ENCODE measurements at regions not wholly inside any gene's neighbourhood (a gene's known extent, or its start where the extent isn't known, plus 50 kb on each side); places are given as distances from the start of the nearest gene placed in this dataset.

DNA sequence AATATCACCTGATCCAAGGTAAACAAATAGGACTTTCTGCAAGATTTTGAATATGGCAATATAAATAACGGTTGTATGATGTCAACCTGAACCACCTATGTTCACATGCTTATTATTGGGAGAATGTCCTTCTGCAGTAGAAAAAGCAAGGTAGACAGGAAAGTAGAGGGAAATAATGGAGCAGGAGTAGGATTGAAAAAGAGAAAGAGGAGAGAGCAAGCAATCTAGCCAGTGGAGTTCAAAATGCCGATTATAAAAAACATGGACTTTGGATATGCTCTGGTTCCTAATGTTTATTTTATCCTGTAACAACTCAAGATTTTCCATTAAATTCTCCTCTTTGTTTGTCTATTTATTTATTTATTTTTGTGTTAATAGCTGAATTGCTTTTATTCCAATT, 878.0 kb upstream of the KCND2 start:
- H2AFZ ChIP-seq (ENCODE audit: low read depth, low read length) = no peak overlapping the region
- H4K20me1 ChIP-seq (ENCODE audit: insufficient read depth, low read length) = no peaks in the 10 kb centered on the region
- H3K79me2 ChIP-seq (ENCODE audit: insufficient read depth, low read length) = no peaks in the 10 kb centered on the region
- no peak overlapping the region for H3K9ac ChIP-seq (ENCODE audit: low read length)
- no peaks in the 10 kb centered on the region for H3K36me3 ChIP-seq (ENCODE audit: insufficient read depth, low read length)
- Mint-ChIP-seq H3K27me3 (ENCODE audit: low read depth, unreplicated experiment) (no peaks in the 10 kb centered on the region), H3K4me3 (ENCODE audit: unreplicated experiment) (no peak overlapping the region), H3K4me1 (ENCODE audit: low read depth, unreplicated experiment) (no peaks in the 10 kb centered on the region), H3K27ac (ENCODE audit: unreplicated experiment) (no peak overlapping the region), H3K36me3 (ENCODE audit: low read depth, unreplicated experiment) (no peaks in the 10 kb centered on the region), H3K9me3 (ENCODE audit: unreplicated experiment) (no peaks in the 10 kb centered on the region)
- no peak for DNase-seq (ENCODE audit: low read depth)
- H3K27ac ChIP-seq (ENCODE audit: low read depth, low read length) = no peak overlapping the region
- no peaks in the 10 kb centered on the region for H3K9me3 ChIP-seq (ENCODE audit: insufficient read depth, low read depth, low read length)
- no peaks in the 10 kb centered on the region for H3K27me3 ChIP-seq (ENCODE audit: insufficient read depth, low read length)
- no peak overlapping the region for H3K4me3 ChIP-seq (ENCODE audit: insufficient read depth, low read depth, low read length)
- no peaks in the 10 kb centered on the region for H3K4me1 ChIP-seq (ENCODE audit: insufficient read depth, low read length)
- FAIRE-seq = no peak
- TF ChIP-seq, protein P1, sequence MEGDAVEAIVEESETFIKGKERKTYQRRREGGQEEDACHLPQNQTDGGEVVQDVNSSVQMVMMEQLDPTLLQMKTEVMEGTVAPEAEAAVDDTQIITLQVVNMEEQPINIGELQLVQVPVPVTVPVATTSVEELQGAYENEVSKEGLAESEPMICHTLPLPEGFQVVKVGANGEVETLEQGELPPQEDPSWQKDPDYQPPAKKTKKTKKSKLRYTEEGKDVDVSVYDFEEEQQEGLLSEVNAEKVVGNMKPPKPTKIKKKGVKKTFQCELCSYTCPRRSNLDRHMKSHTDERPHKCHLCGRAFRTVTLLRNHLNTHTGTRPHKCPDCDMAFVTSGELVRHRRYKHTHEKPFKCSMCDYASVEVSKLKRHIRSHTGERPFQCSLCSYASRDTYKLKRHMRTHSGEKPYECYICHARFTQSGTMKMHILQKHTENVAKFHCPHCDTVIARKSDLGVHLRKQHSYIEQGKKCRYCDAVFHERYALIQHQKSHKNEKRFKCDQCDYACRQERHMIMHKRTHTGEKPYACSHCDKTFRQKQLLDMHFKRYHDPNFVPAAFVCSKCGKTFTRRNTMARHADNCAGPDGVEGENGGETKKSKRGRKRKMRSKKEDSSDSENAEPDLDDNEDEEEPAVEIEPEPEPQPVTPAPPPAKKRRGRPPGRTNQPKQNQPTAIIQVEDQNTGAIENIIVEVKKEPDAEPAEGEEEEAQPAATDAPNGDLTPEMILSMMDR (IDR thresholded peaks at IDR 0.05; ENCODE audit: insufficient read depth, low read depth, low read length) = no peak
- no peak for TF ChIP-seq EZH2 (IDR thresholded peaks at IDR 0.05; ENCODE audit: insufficient read depth, low read length)
- H3K4me2 ChIP-seq (ENCODE audit: low read length) = no peak overlapping the region

DNA sequence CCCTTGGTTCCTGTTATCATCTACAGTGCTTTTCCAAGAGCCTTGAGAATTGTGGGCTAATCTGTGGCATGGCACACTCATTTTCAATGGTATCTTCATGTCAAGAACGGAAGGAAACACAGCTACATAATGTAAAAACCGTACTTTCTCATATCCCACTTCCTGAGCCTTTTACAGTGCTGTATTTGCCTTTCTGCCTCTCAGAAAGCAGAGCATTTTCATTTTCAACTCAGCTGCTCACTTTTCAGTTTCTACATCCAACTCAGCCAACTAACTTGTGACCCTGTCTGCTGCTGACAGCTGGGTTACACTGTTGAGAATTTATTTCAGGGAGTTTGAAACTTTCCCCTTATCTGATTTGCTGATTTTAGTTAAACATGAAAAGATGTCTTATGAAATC, 875.8 kb upstream of the KCND2 start:
- Histone ChIP-seq H3K4me3 (ENCODE audit: insufficient read depth, low read depth, low read length) (no peak overlapping the region), H3K4me2 (ENCODE audit: low read length) (no peak overlapping the region), H3K27me3 (ENCODE audit: insufficient read depth, low read length) (no peaks in the 10 kb centered on the region), H2AFZ (ENCODE audit: low read depth, low read length) (no peak overlapping the region), H3K9me3 (ENCODE audit: insufficient read depth, low read depth, low read length) (no peaks in the 10 kb centered on the region), H3K9ac (ENCODE audit: low read length) (no peak overlapping the region), H3K4me1 (ENCODE audit: insufficient read depth, low read length) (no peaks in the 10 kb centered on the region), H3K79me2 (ENCODE audit: insufficient read depth, low read length) (no peaks in the 10 kb centered on the region), H3K27ac (ENCODE audit: low read depth, low read length) (no peak overlapping the region), H4K20me1 (ENCODE audit: insufficient read depth, low read length) (no peaks in the 10 kb centered on the region), H3K36me3 (ENCODE audit: insufficient read depth, low read length) (no peaks in the 10 kb centered on the region)
- no peak for TF ChIP-seq EZH2 (IDR thresholded peaks at IDR 0.05; ENCODE audit: insufficient read depth, low read length)
- TF ChIP-seq, protein P1 (IDR thresholded peaks at IDR 0.05; ENCODE audit: insufficient read depth, low read depth, low read length) = no peak
- H3K9me3 Mint-ChIP-seq (ENCODE audit: unreplicated experiment) = no peaks in the 10 kb centered on the region
- no peaks in the 10 kb centered on the region for H3K27me3 Mint-ChIP-seq (ENCODE audit: low read depth, unreplicated experiment)
- H3K4me1 Mint-ChIP-seq (ENCODE audit: low read depth, unreplicated experiment) = no peaks in the 10 kb centered on the region
- FAIRE-seq (no peak), DNase-seq (ENCODE audit: low read depth) (no peak)
- no peaks in the 10 kb centered on the region for H3K36me3 Mint-ChIP-seq (ENCODE audit: low read depth, unreplicated experiment)
- H3K27ac Mint-ChIP-seq (ENCODE audit: unreplicated experiment) = no peak overlapping the region
- no peak overlapping the region for H3K4me3 Mint-ChIP-seq (ENCODE audit: unreplicated experiment)

DNA sequence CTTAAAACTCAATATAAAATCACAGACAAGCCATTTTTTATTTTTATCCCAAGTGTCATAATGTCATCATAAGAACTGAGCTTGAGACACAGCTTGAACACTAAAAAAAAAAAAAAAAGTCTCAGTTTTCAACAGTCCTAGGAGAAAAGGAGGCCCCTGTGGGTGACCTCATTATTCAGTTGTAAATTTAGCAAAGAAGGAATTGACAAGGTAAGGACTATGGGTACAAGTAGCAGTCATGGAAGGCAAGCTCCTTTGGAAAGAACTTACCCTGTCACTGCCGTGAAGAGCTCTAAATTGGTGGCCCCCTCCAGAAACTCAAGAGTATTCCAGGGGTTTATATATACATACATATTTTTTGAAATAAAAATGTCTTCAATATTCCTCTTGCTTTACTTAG, 864.4 kb upstream of the KCND2 start:
- no peak for TF ChIP-seq EZH2 (IDR thresholded peaks at IDR 0.05; ENCODE audit: insufficient read depth, low read length)
- TF ChIP-seq, protein P1 (IDR thresholded peaks at IDR 0.05; ENCODE audit: insufficient read depth, low read depth, low read length) = no peak

More for the DNA sequence above, 864.4 kb upstream of the KCND2 start:
- Mint-ChIP-seq H3K4me1 (ENCODE audit: low read depth, unreplicated experiment) (no peaks in the 10 kb centered on the region), H3K9me3 (ENCODE audit: unreplicated experiment) (peaks cover 3% of the 10 kb centered on the region), H3K36me3 (ENCODE audit: low read depth, unreplicated experiment) (no peaks in the 10 kb centered on the region), H3K4me3 (ENCODE audit: unreplicated experiment) (no peak overlapping the region), H3K27me3 (ENCODE audit: low read depth, unreplicated experiment) (no peaks in the 10 kb centered on the region), H3K27ac (ENCODE audit: unreplicated experiment) (no peak overlapping the region)
- Histone ChIP-seq H3K4me3 (ENCODE audit: insufficient read depth, low read depth, low read length) (no peak overlapping the region), H3K27ac (ENCODE audit: low read depth, low read length) (no peak overlapping the region), H3K4me2 (ENCODE audit: low read length) (no peak overlapping the region), H2AFZ (ENCODE audit: low read depth, low read length) (no peak overlapping the region), H3K9me3 (ENCODE audit: insufficient read depth, low read depth, low read length) (no peaks in the 10 kb centered on the region), H3K4me1 (ENCODE audit: insufficient read depth, low read length) (no peaks in the 10 kb centered on the region), H3K9ac (ENCODE audit: low read length) (no peak overlapping the region), H4K20me1 (ENCODE audit: insufficient read depth, low read length) (no peaks in the 10 kb centered on the region), H3K27me3 (ENCODE audit: insufficient read depth, low read length) (no peaks in the 10 kb centered on the region), H3K36me3 (ENCODE audit: insufficient read depth, low read length) (no peaks in the 10 kb centered on the region), H3K79me2 (ENCODE audit: insufficient read depth, low read length) (no peaks in the 10 kb centered on the region)
- no peak for DNase-seq (ENCODE audit: low read depth)
- no peak for FAIRE-seq

All from astrocyte (in vitro differentiated cells and primary cell).